HFFc6 (cell line): ENCODE measurements at regions not wholly inside any gene's neighbourhood (a gene's known extent, or its start where the extent isn't known, plus 50 kb on each side); places are given as distances from the start of the nearest gene placed in this dataset.

Experiments used
- DNase-seq: peaks from one replicate; pipeline ENCODE4 v3.0.0-alpha.2; 2018
- H3K27ac Mint-ChIP-seq: 2 replicates; pipeline ENCODE4 v1.8.0; 2020; ENCODE audit warnings: mild to moderate bottlenecking, mixed read lengths
- H3K27me3 Mint-ChIP-seq: 2 replicates; pipeline ENCODE4 v1.8.0; 2021; ENCODE audit warnings: mild to moderate bottlenecking, moderate library complexity, mixed read lengths; ENCODE audit not compliant: insufficient read depth
- H3K36me3 Mint-ChIP-seq: 2 replicates; pipeline ENCODE4 v1.8.0; 2021; ENCODE audit warnings: low read depth, mixed read lengths
- H3K4me1 Mint-ChIP-seq: 2 replicates; pipeline ENCODE4 v1.8.0; 2020; ENCODE audit warnings: low read depth, mixed read lengths
- H3K4me3 Mint-ChIP-seq: 2 replicates; pipeline ENCODE4 v1.8.0; 2020; ENCODE audit warnings: mild to moderate bottlenecking, moderate library complexity, mixed read lengths
- H3K9me3 Mint-ChIP-seq: 2 replicates; pipeline ENCODE4 v1.8.0; 2020; ENCODE audit warnings: mild to moderate bottlenecking, mixed read lengths
- CTCF ChIP-seq: fragments of 200-600 bp; sonication (generic); IDR thresholded peaks from 2 replicates; pipeline ENCODE4 v1.5.0; 2021; ENCODE audit warnings: antibody characterized with exemption, mild to moderate bottlenecking

- H3K36me3 Mint-ChIP-seq: peaks cover 18% of the 10 kb centered on the region
- no peaks in the 10 kb centered on the region for H3K4me1 Mint-ChIP-seq
- H3K27me3 Mint-ChIP-seq: no peaks in the 10 kb centered on the region; the same call in 1 of the 2 replicates
- H3K27ac Mint-ChIP-seq: no peak overlapping the region
- TF ChIP-seq CTCF: no peak
- peaks cover 67% of the 10 kb centered on the region for H3K9me3 Mint-ChIP-seq
- H3K4me3 Mint-ChIP-seq: no peak overlapping the region
- no peak for DNase-seq
Observed at GRCh38 chr6:167469101-167469500, 144.2 kb downstream of the TTLL2 start.

- peaks cover 18% of the 10 kb centered on the region for H3K36me3 Mint-ChIP-seq
- no peaks in the 10 kb centered on the region for H3K4me1 Mint-ChIP-seq
- H3K27ac Mint-ChIP-seq: no peak overlapping the region
- H3K27me3 Mint-ChIP-seq: no peaks in the 10 kb centered on the region; the same call in 1 of the 2 replicates
- TF ChIP-seq CTCF: no peak
- peaks cover 63% of the 10 kb centered on the region for H3K9me3 Mint-ChIP-seq
- DNase-seq: no peak
- H3K4me3 Mint-ChIP-seq: no peak overlapping the region
Observed at GRCh38 chr6:167469672-167470071, 144.8 kb downstream of the TTLL2 start.

- H3K27ac Mint-ChIP-seq: no peak overlapping the region
- H3K9me3 Mint-ChIP-seq: peaks cover 63% of the 10 kb centered on the region
- no peak for DNase-seq
- no peaks in the 10 kb centered on the region for H3K4me1 Mint-ChIP-seq
- H3K27me3 Mint-ChIP-seq: no peaks in the 10 kb centered on the region; the same call in 1 of the 2 replicates
- no peak overlapping the region for H3K4me3 Mint-ChIP-seq
- TF ChIP-seq CTCF: no peak
- H3K36me3 Mint-ChIP-seq: peaks cover 18% of the 10 kb centered on the region
Observed at GRCh38 chr6:167470101-167470835, 145.4 kb downstream of the TTLL2 start.

- Mint-ChIP-seq H3K4me1 (no peaks in the 10 kb centered on the region), H3K27me3 (no peaks in the 10 kb centered on the region; the same call in 1 of the 2 replicates), H3K36me3 (peaks cover 18% of the 10 kb centered on the region), H3K9me3 (peaks cover 57% of the 10 kb centered on the region), H3K4me3 (no peak overlapping the region), H3K27ac (no peak overlapping the region)
- no peak for TF ChIP-seq CTCF
- no peak for DNase-seq
Observed at GRCh38 chr6:167470836-167471547, 146.1 kb downstream of the TTLL2 start.

- DNase-seq: no peak
- Mint-ChIP-seq H3K27ac (no peak overlapping the region), H3K9me3 (peaks cover 57% of the 10 kb centered on the region), H3K27me3 (no peaks in the 10 kb centered on the region; the same call in 1 of the 2 replicates), H3K4me1 (no peaks in the 10 kb centered on the region), H3K36me3 (peaks cover 18% of the 10 kb centered on the region), H3K4me3 (no peak overlapping the region)
- TF ChIP-seq CTCF: no peak
Observed at GRCh38 chr6:167471548-167471930, 146.7 kb downstream of the TTLL2 start.
